GM18867 (cell line): ENCODE measurements at regions not wholly inside any gene's neighbourhood (a gene's known extent, or its start where the extent isn't known, plus 50 kb on each side); places are given as distances from the start of the nearest gene placed in this dataset.
A peak's percentile ranks its signal among the peaks of the same experiment; 100 is the strongest.

Experiments
- ATAC-seq: cut with Tn5 transposase; IDR thresholded peaks from one replicate; pipeline ENCODE4 v1.9.1; 2021; ENCODE audit warnings: mild to moderate bottlenecking, moderate library complexity; ENCODE audit not compliant: unreplicated experiment

GRCh38 chr2:58870704-58871103 is 629.6 kb upstream of the FANCL start:
- ATAC-seq: peak; percentile 64

DNA sequence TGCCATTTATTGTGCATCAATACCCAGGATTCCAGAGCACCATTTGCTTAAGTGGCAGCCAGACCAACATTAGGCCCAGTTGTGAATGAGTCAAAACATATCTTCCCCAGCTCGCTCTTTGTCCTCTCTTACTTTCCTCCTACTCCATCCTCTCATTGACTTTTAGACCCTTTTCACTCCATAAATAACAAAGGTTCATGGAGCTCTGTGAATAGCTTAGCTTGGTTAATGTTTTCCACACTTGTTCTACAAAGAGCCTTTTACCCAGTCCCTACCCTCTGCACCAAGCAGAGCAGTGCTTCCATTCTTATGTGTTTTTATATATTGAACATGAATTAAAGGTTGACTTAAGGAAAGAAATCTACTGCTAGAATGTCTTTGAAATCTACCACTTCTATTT is 625.8 kb upstream of the FANCL start:
- no peak for ATAC-seq

DNA sequence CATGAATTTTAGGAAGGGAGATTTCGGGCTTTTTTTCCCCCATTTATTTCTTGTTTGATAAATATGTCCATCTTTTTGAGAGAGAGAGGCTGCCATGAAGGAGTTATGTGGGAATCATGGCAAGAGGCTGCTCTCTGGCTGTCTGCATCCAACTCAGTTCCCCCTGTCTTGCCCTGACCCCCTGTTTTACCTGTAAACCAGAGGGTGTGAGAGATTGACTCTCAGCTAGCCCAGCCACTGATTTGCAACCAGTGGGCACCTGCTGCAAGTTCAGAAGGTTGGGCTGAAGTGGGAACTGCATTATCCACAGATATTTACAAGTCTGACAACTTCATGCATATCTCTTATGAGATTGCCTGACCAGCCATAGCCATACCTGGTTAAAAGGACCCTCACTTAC is 625.4 kb upstream of the FANCL start:
- no peak for ATAC-seq

GRCh38 chr2:58866040-58866439 is 624.9 kb upstream of the FANCL start:
- ATAC-seq: peak; percentile 39

DNA sequence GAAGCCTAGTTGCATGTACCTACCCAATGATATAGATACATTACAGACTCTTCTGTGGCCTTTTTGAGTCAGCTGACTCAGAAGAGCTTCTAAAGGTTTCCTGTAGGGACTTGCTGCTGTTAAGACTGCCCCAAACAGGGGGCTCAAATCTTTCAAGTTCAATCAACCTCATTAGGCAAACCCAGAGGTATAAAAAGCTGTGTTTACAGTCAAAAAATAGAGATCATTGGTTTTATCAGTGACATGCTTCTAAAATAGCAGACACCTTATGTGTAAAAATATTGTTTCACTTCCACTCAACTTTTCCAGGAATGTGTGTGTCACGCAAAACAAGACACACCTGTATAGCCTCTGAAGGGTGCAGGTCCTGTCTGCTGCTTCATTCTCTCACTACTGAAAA is 624.3 kb upstream of the FANCL start:
- peak; percentile 65 for ATAC-seq

DNA sequence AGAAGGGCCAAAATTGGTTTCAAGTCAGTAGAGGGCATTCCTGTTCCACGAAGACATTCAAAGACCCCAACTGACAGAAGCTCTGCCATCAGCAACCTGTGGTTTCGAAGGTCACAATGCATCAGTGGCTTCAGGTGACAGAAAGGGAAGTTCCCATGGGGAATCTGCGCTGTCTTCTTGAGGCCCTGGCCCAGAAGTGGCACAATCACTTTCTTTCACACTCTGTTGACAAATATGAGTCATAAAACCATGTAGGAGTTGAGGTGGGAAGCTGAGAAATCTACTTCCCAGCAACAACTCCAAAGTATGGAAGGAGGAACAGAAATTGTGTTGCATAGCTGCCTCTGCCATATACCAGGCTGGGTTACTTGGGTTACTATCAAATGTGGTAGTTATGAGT is 621.1 kb upstream of the FANCL start:
- no peak for ATAC-seq

DNA sequence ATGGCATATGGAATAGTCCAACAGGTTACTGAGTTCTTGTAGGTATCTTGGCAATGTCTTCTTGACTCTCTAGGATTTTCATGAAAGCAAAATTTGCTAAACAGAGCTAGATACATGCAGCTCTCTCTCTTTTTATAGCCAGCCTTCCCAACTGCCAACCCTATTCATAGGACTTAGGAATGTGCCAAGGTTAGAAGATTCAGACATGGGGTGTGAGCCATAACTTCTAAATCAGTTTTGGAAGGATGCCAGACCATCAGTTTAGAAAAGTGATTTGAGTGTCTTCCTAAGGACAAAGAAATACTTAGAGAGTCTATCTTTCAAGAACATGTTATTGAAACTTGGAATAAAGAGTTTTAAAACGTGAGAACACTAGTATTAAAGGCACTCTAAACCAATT is 619.5 kb upstream of the FANCL start:
- ATAC-seq: no peak

DNA sequence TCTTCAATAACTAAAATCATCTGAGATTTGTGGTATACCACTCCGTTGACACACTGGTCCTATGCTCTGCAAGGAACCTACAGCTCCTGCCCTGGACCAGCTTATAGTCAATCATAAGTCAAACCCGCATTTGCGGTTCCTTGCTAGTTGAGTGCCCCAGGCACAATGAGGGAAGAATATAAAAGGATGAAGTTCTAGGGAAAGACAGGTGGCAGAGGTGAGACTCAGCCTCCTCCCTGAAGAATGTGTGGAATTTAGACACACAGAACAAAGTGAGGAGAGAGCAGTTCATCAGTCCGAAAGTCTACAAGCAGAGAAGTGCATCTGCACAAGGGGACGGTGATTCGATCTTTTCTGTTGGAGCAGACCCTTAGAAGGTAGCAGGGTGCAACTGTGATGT is 615.0 kb upstream of the FANCL start:
- no peak for ATAC-seq

GRCh38 chr2:58853420-58853819 is 612.3 kb upstream of the FANCL start:
- no peak for ATAC-seq

DNA sequence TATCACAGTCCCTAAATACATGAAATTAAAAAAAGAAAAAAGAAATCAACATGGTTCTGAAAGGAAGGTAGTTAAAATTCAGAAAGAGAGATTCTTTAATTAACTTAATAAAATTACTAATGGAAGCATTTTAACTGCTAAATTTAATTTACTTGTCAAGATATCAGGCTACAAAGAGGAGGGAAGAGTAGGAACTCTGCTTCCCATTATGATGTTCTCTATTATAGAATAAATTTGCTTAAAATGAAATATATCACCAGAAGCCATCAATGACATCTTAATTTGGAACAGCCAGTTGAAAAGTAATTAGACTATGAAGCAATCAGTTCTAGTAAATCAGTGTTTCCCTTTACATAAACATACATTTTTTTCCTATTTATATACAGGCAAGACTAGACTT is 611.8 kb upstream of the FANCL start:
- ATAC-seq: no peak

DNA sequence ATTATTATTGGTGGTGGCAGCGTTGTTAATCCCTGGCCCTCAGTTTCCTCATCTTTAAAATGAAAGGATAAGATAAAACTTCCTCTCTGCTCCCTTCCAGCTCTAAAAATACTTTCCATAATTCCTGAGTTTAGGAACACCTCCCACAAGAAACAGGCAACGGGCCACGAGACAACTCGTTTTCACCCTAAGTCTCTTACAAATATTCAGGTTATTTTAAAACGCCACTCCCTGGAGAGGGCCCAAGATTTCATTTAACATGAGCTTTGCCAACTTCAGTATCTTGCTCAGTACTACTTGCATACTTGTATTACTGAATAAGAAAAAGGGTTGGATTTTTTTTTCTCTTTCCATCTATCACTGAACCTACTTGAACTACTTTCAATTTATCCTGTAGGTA is 611.1 kb upstream of the FANCL start:
- no peak for ATAC-seq

GRCh38 chr2:58851598-58851997 is 610.5 kb upstream of the FANCL start:
- no peak for ATAC-seq

DNA sequence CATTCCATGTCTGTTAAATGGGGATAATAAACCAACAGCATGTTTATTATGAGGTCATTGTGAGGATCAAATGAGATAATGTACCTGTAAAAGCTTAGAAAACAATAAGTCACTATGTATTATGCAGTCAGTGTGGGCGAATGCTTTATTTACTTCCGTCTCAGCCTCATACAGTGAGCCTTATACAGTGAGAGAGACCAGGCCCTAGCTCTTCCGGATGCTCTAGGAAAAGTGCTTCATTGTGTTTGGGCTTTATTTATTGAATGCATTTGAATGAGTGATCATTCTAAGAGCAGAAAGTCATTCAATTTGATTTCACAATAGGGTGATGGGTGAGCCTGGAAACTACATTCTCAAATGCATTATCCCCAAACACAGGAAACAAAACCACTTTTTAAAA is 603.9 kb upstream of the FANCL start:
- ATAC-seq: no peak

GRCh38 chr2:58842501-58843155 is 601.5 kb upstream of the FANCL start:
- ATAC-seq: no peak

DNA sequence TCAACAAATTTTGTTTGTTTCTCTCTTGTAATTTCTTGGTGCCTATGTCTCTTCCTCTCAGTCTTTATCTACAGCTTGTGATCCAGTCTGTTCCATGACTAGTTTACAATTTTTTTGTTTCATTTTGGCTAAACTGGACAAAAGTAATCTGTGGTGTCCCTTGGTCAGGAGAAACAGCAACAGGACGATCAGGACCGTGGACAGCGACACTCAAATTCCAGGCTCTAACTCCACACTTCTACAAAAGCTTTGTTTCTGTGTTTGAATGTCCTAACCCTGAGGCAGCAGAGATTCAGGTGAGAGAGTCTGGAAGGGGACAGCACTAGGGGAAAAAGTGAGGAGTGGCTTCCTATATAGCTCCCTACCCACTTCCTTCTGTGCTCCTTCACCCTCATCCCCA is 593.3 kb upstream of the FANCL start:
- no peak for ATAC-seq

- no peak for ATAC-seq
These were observed 585.7 kb upstream of the FANCL start for GRCh38 chr2:58826795-58827194.

GRCh38 chr2:58812771-58813344 is 571.7 kb upstream of the FANCL start:
- no peak for ATAC-seq

DNA sequence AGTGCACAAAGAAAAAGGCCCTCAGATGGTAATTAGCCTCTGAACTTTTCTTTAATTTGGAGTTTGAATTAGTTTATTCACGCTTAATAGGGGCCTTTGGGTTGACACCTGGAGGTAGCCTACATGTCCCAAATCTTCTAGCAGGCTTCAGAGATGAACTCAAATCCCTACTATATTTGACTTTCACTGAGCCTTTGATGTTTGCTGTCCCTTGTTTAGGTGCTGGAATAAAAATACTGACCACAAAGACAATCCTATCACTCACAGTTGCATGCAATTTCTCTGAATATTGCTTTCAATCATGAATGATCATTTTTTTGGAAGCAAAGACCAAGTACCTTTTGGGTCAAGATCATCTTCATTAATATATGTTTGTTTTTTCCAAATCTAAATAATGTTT is 564.0 kb upstream of the FANCL start:
- ATAC-seq: no peak

DNA sequence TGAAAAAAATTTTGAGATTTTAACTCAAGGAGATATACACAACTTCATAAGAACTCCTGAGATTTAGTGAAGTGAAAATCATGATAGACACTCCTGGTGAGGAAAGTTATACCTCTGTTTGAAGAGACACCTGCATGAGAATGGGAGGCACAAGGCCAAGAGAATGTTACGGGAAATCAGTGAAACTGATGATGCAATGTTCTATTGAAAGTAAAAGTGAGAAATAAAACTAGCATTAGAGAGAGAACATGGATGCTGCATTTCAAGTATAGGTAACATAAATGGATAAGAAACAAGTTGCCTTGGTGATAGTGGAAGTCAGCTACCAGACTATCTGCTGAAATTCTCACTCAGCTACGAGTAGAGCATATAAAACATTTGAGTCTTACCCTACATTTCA is 562.1 kb upstream of the FANCL start:
- no peak for ATAC-seq

GRCh38 chr2:58800881-58801280 is 559.8 kb upstream of the FANCL start:
- ATAC-seq: no peak

DNA sequence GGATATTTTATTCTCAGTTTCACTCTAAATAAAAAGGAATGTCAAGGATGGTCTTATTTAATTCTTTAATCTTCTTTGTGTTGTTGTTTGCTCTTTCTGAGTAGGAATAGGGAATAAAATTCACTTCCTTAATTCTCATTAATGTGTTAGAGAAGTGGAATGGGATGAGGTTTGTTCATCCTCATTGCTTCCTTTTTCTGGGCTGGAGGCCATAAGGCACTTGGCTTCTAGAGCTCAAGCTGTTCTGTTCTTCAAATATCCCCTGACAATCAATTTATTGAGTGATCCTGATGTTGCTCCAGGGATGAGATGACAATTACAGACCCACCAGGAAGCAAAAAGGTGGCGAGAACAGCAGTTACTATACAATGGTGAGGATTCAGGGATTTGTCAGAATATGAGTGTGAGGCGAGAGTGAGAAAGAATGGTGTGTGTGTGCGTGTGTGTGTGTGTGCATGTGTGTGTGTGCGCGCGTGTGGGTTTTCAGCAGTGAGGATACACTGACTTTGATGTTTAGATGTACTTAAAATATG is 557.6 kb upstream of the FANCL start:
- no peak for ATAC-seq

- ATAC-seq: no peak
These were observed 555.2 kb upstream of the FANCL start for GRCh38 chr2:58796239-58796910.
